ENCODE measurements at regions not wholly inside any gene's neighbourhood (a gene's known extent, or its start where the extent isn't known, plus 50 kb on each side); places are given as distances from the start of the nearest gene placed in this dataset.
A peak's percentile ranks its signal among the peaks of the same experiment; 100 is the strongest.

GRCh38 chr2:146040051-146040450 is 1520.1 kb upstream of the ZEB2 start:
- Histone ChIP-seq H2AFZ (ENCODE audit: low read length) (no peak overlapping the region), H3K27ac (ENCODE audit: insufficient read depth, low read length) (no peak overlapping the region), H3K27me3 (ENCODE audit: control insufficient read depth, insufficient read depth, low read length) (no peaks in the 10 kb centered on the region), H3K4me3 (replicated peaks in 1 of 4; ENCODE audit: control extremely low read depth in 1 of 4, insufficient read depth in 1 of 4, low read depth in 3 of 4, low read length in 4 of 4) (no peak overlapping the region), H3K4me1 (ENCODE audit: control insufficient read depth, extremely low read depth, insufficient read depth, low read length) (no peaks in the 10 kb centered on the region), H3K4me2 (ENCODE audit: extremely low read depth, insufficient read depth, low read length) (no peak overlapping the region), H3K9ac (ENCODE audit: insufficient read depth, low read length) (no peak overlapping the region), H3K9me3 (ENCODE audit: control insufficient read depth, insufficient read depth, low read depth, low read length) (no peaks in the 10 kb centered on the region), H3K79me2 (ENCODE audit: control insufficient read depth, insufficient read depth, low read length) (no peaks in the 10 kb centered on the region), H3K36me3 (ENCODE audit: control insufficient read depth, insufficient read depth, low read length) (no peaks in the 10 kb centered on the region), H4K20me1 (ENCODE audit: control insufficient read depth, extremely low read depth, insufficient read depth, low read length) (no peaks in the 10 kb centered on the region)
- TF ChIP-seq CTCF (conservative IDR thresholded peaks at IDR 0.05 in 1 of 2, IDR thresholded peaks at IDR 0.05 in 1 of 2; ENCODE audit: low read depth in 1 of 2, low read length in 2 of 2): no peak
- no peak for TF ChIP-seq EZH2 (IDR thresholded peaks at IDR 0.05; ENCODE audit: low read length, missing control alignments)
- DNase-seq (ENCODE audit: low read depth in 2 of 2): no peak

GRCh38 chr2:146038014-146038413 is 1518.1 kb upstream of the ZEB2 start:
- H3K27me3 ChIP-seq (ENCODE audit: control insufficient read depth, insufficient read depth, low read length): no peaks in the 10 kb centered on the region
- no peak overlapping the region for H3K27ac ChIP-seq (ENCODE audit: insufficient read depth, low read length)
- no peaks in the 10 kb centered on the region for H3K36me3 ChIP-seq (ENCODE audit: control insufficient read depth, insufficient read depth, low read length)
- no peaks in the 10 kb centered on the region for H4K20me1 ChIP-seq (ENCODE audit: control insufficient read depth, extremely low read depth, insufficient read depth, low read length)
- no peak overlapping the region for H3K4me3 ChIP-seq (replicated peaks in 1 of 4; ENCODE audit: control extremely low read depth in 1 of 4, insufficient read depth in 1 of 4, low read depth in 3 of 4, low read length in 4 of 4)
- H3K4me1 ChIP-seq (ENCODE audit: control insufficient read depth, extremely low read depth, insufficient read depth, low read length): no peaks in the 10 kb centered on the region
- no peaks in the 10 kb centered on the region for H3K9me3 ChIP-seq (ENCODE audit: control insufficient read depth, insufficient read depth, low read depth, low read length)
- TF ChIP-seq EZH2 (IDR thresholded peaks at IDR 0.05; ENCODE audit: low read length, missing control alignments) (no peak), CTCF (conservative IDR thresholded peaks at IDR 0.05 in 1 of 2, IDR thresholded peaks at IDR 0.05 in 1 of 2; ENCODE audit: low read depth in 1 of 2, low read length in 2 of 2) (no peak)
- H3K4me2 ChIP-seq (ENCODE audit: extremely low read depth, insufficient read depth, low read length): no peak overlapping the region
- H3K79me2 ChIP-seq (ENCODE audit: control insufficient read depth, insufficient read depth, low read length): no peaks in the 10 kb centered on the region
- H3K9ac ChIP-seq (ENCODE audit: insufficient read depth, low read length): no peak overlapping the region
- no peak overlapping the region for H2AFZ ChIP-seq (ENCODE audit: low read length)
- DNase-seq (ENCODE audit: low read depth in 2 of 2): no peak

- Histone ChIP-seq H3K79me2 (ENCODE audit: control insufficient read depth, insufficient read depth, low read length) (no peaks in the 10 kb centered on the region), H3K4me2 (ENCODE audit: extremely low read depth, insufficient read depth, low read length) (no peak overlapping the region), H3K9me3 (ENCODE audit: control insufficient read depth, insufficient read depth, low read depth, low read length) (no peaks in the 10 kb centered on the region), H3K27me3 (ENCODE audit: control insufficient read depth, insufficient read depth, low read length) (no peaks in the 10 kb centered on the region), H3K4me3 (replicated peaks in 1 of 4; ENCODE audit: control extremely low read depth in 1 of 4, insufficient read depth in 1 of 4, low read depth in 3 of 4, low read length in 4 of 4) (no peak overlapping the region), H2AFZ (ENCODE audit: low read length) (no peak overlapping the region), H3K4me1 (ENCODE audit: control insufficient read depth, extremely low read depth, insufficient read depth, low read length) (no peaks in the 10 kb centered on the region), H3K36me3 (ENCODE audit: control insufficient read depth, insufficient read depth, low read length) (no peaks in the 10 kb centered on the region), H4K20me1 (ENCODE audit: control insufficient read depth, extremely low read depth, insufficient read depth, low read length) (no peaks in the 10 kb centered on the region), H3K9ac (ENCODE audit: insufficient read depth, low read length) (no peak overlapping the region), H3K27ac (ENCODE audit: insufficient read depth, low read length) (no peak overlapping the region)
- TF ChIP-seq EZH2 (IDR thresholded peaks at IDR 0.05; ENCODE audit: low read length, missing control alignments): no peak
- TF ChIP-seq CTCF (conservative IDR thresholded peaks at IDR 0.05 in 1 of 2, IDR thresholded peaks at IDR 0.05 in 1 of 2; ENCODE audit: low read depth in 1 of 2, low read length in 2 of 2): no peak
- peak in 1 of 2 donors; percentile 84 for DNase-seq (ENCODE audit: low read depth in 2 of 2)
These were observed 1517.5 kb upstream of the ZEB2 start for GRCh38 chr2:146037334-146037870.

Measured in fibroblast of lung (primary cell).